ENCODE measurements at regions not wholly inside any gene's neighbourhood (a gene's known extent, or its start where the extent isn't known, plus 50 kb on each side); places are given as distances from the start of the nearest gene placed in this dataset.

- no peak for DNase-seq (ENCODE audit: low read depth)
Measured at GRCh38 chr6:169047345-169047744, 206.3 kb downstream of the THBS2 start.

GRCh38 chr6:169046483-169047192 lies 207.0 kb downstream of the THBS2 start:
- peak; percentile 92 for DNase-seq (ENCODE audit: low read depth)

GRCh38 chr6:169046021-169046420 lies 207.6 kb downstream of the THBS2 start:
- no peak for DNase-seq (ENCODE audit: low read depth)

DNA sequence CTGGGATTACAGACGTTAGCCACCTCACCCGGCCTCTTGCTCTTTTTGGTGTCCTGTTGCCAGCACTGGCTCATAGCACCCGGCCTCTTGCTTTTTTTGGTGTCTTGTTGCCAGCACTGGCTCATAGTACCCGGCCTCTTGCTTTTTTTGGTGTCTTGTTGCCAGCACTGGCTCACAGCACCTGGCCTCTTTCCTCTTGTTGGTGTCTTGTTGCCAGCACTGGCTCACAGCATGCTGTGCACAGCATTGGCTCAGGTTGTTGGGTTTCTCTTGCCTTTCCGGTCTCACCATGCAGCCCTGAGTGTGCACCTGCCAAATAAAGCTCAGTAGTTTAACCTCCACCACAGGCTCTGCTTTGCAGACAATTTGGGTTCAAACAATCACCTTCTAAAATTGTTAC lies 208.2 kb downstream of the THBS2 start:
- no peak for DNase-seq (ENCODE audit: low read depth)

DNA sequence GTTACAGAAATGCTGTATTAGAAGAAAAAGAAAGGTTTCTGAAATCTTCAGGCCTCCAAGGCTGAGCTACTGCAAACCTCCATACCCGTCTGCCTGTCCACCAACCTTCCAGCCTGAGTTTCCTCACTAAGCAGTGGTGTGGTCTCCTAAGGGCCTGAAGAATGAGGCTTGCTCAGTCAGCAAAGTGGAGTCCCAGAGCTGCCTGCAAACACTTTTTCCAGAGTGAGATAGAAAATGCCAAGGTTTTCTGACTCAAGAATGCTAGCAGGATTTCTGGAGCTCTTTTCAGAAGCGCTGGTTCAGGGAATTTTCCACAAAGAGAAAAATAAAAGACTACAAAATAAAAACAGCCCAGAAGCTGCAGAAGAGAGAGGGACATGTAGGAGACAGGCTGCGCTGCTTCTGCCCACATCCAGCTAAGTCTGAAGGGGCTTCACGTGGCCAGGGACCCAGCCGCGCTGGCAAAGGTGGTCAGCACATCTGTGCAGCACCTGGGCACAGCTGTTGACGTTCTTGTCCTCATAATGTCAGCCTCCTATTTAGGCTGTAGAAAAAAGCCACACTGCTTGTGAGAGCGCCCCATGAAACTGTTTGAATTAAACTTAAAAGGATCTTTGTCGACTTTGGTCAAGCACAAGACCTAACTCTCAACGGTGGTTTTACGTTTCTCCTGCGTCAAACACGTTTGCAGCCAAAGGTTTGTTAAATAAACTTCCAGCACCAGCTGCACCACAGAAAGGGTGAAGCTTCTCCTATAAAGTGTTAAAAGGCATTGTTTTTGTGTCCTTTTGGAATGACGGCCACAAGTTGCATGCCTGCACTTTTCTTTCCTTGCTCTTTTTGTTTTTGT lies 209.0 kb downstream of the THBS2 start:
- DNase-seq (ENCODE audit: low read depth) = no peak

- DNase-seq (ENCODE audit: low read depth) = no peak
Measured at GRCh38 chr6:169042061-169042460, 211.6 kb downstream of the THBS2 start.

- no peak for DNase-seq (ENCODE audit: low read depth)
Measured at GRCh38 chr6:169041078-169041477, 212.6 kb downstream of the THBS2 start.

DNA sequence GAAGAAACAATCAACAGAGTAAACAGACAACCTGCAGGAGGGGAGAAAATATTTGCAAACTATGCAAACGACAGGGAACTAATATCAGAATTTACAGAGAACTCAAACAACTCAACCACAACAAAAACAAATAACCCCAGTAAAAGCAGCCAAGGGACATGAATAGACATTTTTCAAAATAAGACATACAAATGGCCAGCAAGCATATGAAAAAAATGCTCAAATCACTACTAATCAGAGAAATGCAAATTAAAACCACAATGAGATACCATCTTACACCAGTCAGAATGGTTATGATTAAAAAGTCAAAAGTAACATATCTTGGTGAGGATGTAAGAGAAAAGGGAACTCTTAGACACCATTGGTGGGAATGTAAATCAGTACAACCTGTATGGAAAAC lies 215.0 kb downstream of the THBS2 start:
- DNase-seq (ENCODE audit: low read depth) = no peak

GRCh38 chr6:169035385-169036240 lies 218.0 kb downstream of the THBS2 start:
- peak; percentile 74 for DNase-seq (ENCODE audit: low read depth)

DNA sequence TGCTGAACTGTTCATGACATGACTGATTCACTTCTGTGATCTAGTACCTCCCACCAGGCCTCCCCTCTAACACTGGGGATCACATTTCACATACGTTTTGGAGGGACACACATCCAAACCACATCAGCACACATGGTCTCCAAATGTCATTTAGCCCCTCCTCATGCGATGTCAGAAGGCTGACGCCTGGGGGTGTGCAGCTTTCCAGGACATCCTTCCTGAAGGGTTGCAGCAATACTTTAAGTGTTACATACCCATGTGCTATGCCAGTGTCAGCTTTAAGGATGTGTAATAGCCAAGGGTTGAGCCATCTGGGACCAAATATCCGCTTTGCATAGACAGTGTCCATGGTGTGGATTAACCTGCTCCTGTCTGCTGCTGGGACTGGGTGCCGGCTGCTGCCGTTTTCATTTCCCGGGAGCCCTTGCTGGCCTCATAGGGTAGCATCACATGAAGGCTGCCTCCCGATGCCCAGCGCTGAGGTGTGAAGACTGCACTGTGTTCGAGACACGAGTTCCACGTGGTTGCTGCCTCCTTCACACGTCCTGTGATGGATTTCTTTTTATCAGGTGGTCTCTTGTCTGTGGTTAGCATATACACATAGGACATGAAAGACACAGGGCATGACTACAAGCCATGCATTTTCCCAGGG lies 219.0 kb downstream of the THBS2 start:
- DNase-seq (ENCODE audit: low read depth) = no peak

DNA sequence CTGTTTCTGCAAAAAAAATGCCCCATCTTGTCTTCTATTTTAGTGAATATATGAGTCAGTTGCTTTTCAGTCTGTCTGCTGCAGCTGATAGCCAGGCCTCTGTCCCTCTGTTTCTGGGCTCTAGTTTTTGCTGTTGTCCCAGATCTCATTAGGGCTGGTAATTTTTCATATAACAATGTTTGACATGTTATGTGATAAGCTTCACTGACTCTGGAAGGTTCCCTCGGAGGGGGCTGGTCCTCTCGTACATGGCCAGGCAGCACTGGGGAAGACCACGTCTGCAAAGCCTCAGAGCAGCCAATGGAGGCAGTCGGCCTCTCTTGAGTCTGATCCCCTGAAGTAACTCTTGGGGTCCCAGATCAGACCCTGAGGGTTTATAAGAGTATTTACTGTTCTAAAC lies 223.8 kb downstream of the THBS2 start:
- no peak for DNase-seq (ENCODE audit: low read depth)

- no peak for DNase-seq (ENCODE audit: low read depth)
Measured at GRCh38 chr6:169028343-169028742, 225.3 kb downstream of the THBS2 start.

- DNase-seq (ENCODE audit: low read depth) = no peak
Measured at GRCh38 chr6:169026175-169026574, 227.5 kb downstream of the THBS2 start.

- no peak for DNase-seq (ENCODE audit: low read depth)
Measured at GRCh38 chr6:169024047-169024660, 229.5 kb downstream of the THBS2 start.

DNA sequence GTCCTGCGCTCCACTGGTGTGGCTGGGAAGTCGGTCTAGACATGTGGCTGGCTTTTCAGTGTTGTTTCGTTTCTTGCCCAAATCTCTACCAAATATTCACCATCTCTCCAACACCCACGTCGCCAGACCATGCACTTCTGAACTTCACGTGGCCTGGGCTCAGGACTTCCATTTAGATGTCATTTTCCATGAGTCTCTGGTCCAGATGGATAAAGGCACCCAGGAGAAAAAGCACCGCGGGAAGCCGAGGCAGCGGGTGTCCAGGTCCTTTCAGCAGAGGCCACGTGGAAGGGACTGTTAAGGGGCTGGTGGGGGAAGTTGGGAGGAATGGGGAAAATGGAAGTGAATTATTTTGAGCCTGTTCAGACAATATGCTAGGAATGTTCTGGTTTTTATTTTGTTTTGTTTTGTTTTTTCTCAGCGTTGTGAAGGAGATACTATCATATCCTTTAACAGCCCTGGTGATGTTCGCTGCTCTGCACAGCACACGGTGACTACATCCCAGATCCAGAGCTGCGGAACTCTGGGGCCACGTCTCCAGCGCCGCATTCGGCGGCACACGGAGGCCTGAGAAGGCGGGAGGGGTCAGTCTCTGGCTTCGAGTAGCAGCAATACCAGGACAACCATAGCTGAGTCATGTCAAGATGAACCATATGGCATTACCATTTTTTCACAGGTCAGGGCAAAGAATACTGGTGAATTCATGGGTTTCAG lies 230.3 kb downstream of the THBS2 start:
- DNase-seq (ENCODE audit: low read depth) = no peak

- no peak for DNase-seq (ENCODE audit: low read depth)
Measured at GRCh38 chr6:169022079-169022478, 231.6 kb downstream of the THBS2 start.

GRCh38 chr6:169020821-169021220 lies 232.8 kb downstream of the THBS2 start:
- no peak for DNase-seq (ENCODE audit: low read depth)

- DNase-seq (ENCODE audit: low read depth) = peak; percentile 30
Measured at GRCh38 chr6:169019727-169020491, 233.7 kb downstream of the THBS2 start.

DNA sequence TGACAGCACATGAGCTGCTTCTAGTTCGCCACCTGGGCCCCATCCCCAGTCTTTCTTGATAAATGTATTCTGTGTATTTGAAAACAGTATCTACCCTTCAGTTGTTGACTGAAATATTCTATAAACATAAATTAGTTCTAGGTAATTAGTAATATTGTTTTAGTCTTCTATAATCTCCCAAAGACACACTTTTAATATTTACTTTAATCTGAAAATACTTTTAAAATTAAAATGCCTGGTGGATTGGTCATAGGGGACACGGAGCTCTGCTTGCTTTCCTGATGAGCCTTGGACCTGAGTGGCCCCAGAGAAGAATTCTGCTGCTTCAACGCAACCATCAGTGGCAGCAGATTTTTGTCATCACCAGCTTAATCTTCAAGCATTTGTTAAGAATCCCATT lies 234.5 kb downstream of the THBS2 start:
- DNase-seq (ENCODE audit: low read depth) = no peak

DNA sequence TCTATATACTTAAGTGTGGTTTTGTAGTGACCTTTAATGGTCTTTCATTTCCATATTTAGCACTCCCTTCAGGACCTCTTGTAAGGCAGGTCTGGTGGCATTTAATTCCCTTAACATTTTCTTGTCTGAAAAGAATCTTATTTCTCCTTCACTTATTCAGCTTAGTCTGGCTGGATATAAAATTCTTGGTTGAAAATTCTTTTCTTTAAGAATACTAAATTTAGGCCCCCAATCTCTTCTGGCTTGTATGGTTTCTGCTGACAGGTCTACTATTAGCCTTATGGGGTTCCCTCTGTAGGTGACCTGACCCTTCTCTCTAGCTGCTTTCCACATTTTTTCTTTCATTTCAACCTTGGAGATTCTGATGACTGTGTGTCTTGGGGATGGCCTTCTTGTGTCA lies 236.9 kb downstream of the THBS2 start:
- no peak for DNase-seq (ENCODE audit: low read depth)

All from LHCN-M2 (cell line).